WTC11 (cell line): ENCODE measurements at regions not wholly inside any gene's neighbourhood (a gene's known extent, or its start where the extent isn't known, plus 50 kb on each side); places are given as distances from the start of the nearest gene placed in this dataset.
"Not testable (repeated sequence)": the region's sequence is repeated elsewhere in the genome, so short reads cannot be mapped to it uniquely, and the experiment has no call there.

Source experiments
- CBFB ChIP-seq: sonication (generic); formaldehyde crosslinking; IDR thresholded peaks from 2 replicates; pipeline ENCODE4 v1.8.1; 2022; ENCODE audit warnings: mild to moderate bottlenecking, low read depth, missing genetic modification reagents
- CREM ChIP-seq: sonication (generic); formaldehyde crosslinking; IDR thresholded peaks from 2 replicates; pipeline ENCODE4 v1.8.1; 2022; ENCODE audit warnings: mild to moderate bottlenecking, missing genetic modification reagents, moderate library complexity
- CTCF ChIP-seq: fragments of 200-600 bp; IDR thresholded peaks from 2 replicates; pipeline ENCODE4 v1.8.0; 2022; ENCODE audit warnings: antibody characterized with exemption
- E2F5 ChIP-seq: sonication (generic); formaldehyde crosslinking; IDR thresholded peaks from 2 replicates; pipeline ENCODE4 v1.8.1; 2022; ENCODE audit warnings: mild to moderate bottlenecking, moderate library complexity, missing genetic modification reagents
- HMGXB4 ChIP-seq: sonication (generic); formaldehyde crosslinking; IDR thresholded peaks from 2 replicates; pipeline ENCODE4 v1.8.1; 2023; ENCODE audit warnings: mild to moderate bottlenecking, moderate library complexity, missing genetic modification reagents
- IRF1 ChIP-seq: sonication (generic); formaldehyde crosslinking; IDR thresholded peaks from 2 replicates; pipeline ENCODE4 v1.8.0; 2023; ENCODE audit warnings: missing genetic modification reagents
- NR3C1 ChIP-seq: sonication (generic); formaldehyde crosslinking; conservative IDR thresholded peaks from 2 replicates; pipeline ENCODE4 v1.8.1; 2023; ENCODE audit warnings: low read depth, mild to moderate bottlenecking, missing genetic modification reagents
- OVOL2 ChIP-seq: fragments of 250-450 bp; sonication (Bioruptor Pico); IDR thresholded peaks from 2 replicates; pipeline ENCODE4 v1.9.0; 2021; ENCODE audit warnings: mild to moderate bottlenecking, borderline replicate concordance
- PRRX2 ChIP-seq: fragments of 250-450 bp; sonication (Bioruptor Pico); IDR thresholded peaks from 2 replicates; pipeline ENCODE4 v1.8.0; 2021; ENCODE audit warnings: mild to moderate bottlenecking
- TCF7 ChIP-seq: sonication (generic); formaldehyde crosslinking; IDR thresholded peaks from 2 replicates; pipeline ENCODE4 v1.8.0; 2022; ENCODE audit warnings: mild to moderate bottlenecking, low read depth, missing genetic modification reagents, moderate library complexity
- TP53 ChIP-seq: sonication (generic); formaldehyde crosslinking; IDR thresholded peaks from 2 replicates; pipeline ENCODE4 v1.8.1; 2023; ENCODE audit warnings: mild to moderate bottlenecking, missing genetic modification reagents
- ZBTB21 ChIP-seq: sonication (generic); formaldehyde crosslinking; IDR thresholded peaks from 2 replicates; pipeline ENCODE4 v1.8.1; 2023; ENCODE audit warnings: mild to moderate bottlenecking, missing genetic modification reagents, borderline replicate concordance
- ZMAT4 ChIP-seq: fragments of 250-450 bp; sonication (Bioruptor Pico); IDR thresholded peaks from 2 replicates; pipeline ENCODE4 v1.9.0; 2021; ENCODE audit warnings: mild to moderate bottlenecking

GRCh38 chr10:43992816-43993215 is 344.1 kb upstream of the ZNF32 start:
- TF ChIP-seq ZMAT4; CREM (CRISPR knock-in tag); E2F5 (CRISPR knock-in tag); CTCF; TP53 (CRISPR knock-in tag); IRF1 (CRISPR knock-in tag); PRRX2 (CRISPR knock-in tag); ZBTB21; NR3C1; HMGXB4 (CRISPR knock-in tag); TCF7 (CRISPR knock-in tag); CBFB; OVOL2 (CRISPR knock-in tag): not testable (repeated sequence)
